ENCODE measurements at regions not wholly inside any gene's neighbourhood (a gene's known extent, or its start where the extent isn't known, plus 50 kb on each side); places are given as distances from the start of the nearest gene placed in this dataset.

GRCh38 chr3:78434801-78435200 lies 1333.0 kb downstream of the ROBO1 start:
- no peak for DNase-seq (ENCODE audit: extremely low read depth, low read depth)
- no peak for TF ChIP-seq CTCF (IDR thresholded peaks at IDR 0.05; ENCODE audit: low read depth, low read length, missing control alignments)
- H3K4me3 ChIP-seq (replicated peaks; ENCODE audit: low read depth, low read length), result no peak overlapping the region

- TF ChIP-seq CTCF (IDR thresholded peaks at IDR 0.05; ENCODE audit: low read depth, low read length, missing control alignments), result no peak
- no peak for DNase-seq (ENCODE audit: extremely low read depth, low read depth)
- H3K4me3 ChIP-seq (replicated peaks; ENCODE audit: low read depth, low read length), result no peak overlapping the region
Observed at GRCh38 chr3:78455166-78455565, 1312.6 kb downstream of the ROBO1 start.

- TF ChIP-seq CTCF (IDR thresholded peaks at IDR 0.05; ENCODE audit: low read depth, low read length, missing control alignments), result no peak
- no peak for DNase-seq (ENCODE audit: extremely low read depth, low read depth)
Observed at GRCh38 chr3:78455712-78456433, 1311.9 kb downstream of the ROBO1 start.

GRCh38 chr3:78459796-78460195 lies 1308.0 kb downstream of the ROBO1 start:
- H3K4me3 ChIP-seq (replicated peaks; ENCODE audit: low read depth, low read length), result no peak overlapping the region
- TF ChIP-seq CTCF (IDR thresholded peaks at IDR 0.05; ENCODE audit: low read depth, low read length, missing control alignments), result no peak
- DNase-seq (ENCODE audit: extremely low read depth, low read depth), result no peak

More at GRCh38 chr3:78455712-78456433, 1311.9 kb downstream of the ROBO1 start:
- H3K4me3 ChIP-seq (replicated peaks; ENCODE audit: low read depth, low read length), result no peak overlapping the region

- no peak overlapping the region for H3K4me3 ChIP-seq (replicated peaks; ENCODE audit: low read depth, low read length)
- TF ChIP-seq CTCF (IDR thresholded peaks at IDR 0.05; ENCODE audit: low read depth, low read length, missing control alignments), result no peak
- DNase-seq (ENCODE audit: extremely low read depth, low read depth), result no peak
Observed at GRCh38 chr3:78462021-78462420, 1305.8 kb downstream of the ROBO1 start.

GRCh38 chr3:78476076-78476475 lies 1291.7 kb downstream of the ROBO1 start:
- TF ChIP-seq CTCF (IDR thresholded peaks at IDR 0.05; ENCODE audit: low read depth, low read length, missing control alignments), result no peak
- DNase-seq (ENCODE audit: extremely low read depth, low read depth), result no peak
- no peak overlapping the region for H3K4me3 ChIP-seq (replicated peaks; ENCODE audit: low read depth, low read length)

- no peak for TF ChIP-seq CTCF (IDR thresholded peaks at IDR 0.05; ENCODE audit: low read depth, low read length, missing control alignments)
- DNase-seq (ENCODE audit: extremely low read depth, low read depth), result no peak
- H3K4me3 ChIP-seq (replicated peaks; ENCODE audit: low read depth, low read length), result no peak overlapping the region
Observed at GRCh38 chr3:78481050-78481449, 1286.7 kb downstream of the ROBO1 start.
